ENCODE measurements at regions not wholly inside any gene's neighbourhood (a gene's known extent, or its start where the extent isn't known, plus 50 kb on each side); places are given as distances from the start of the nearest gene placed in this dataset.

GRCh38 chr12:92237262-92237661 lies 91.6 kb upstream of the BTG1 start:
- Histone ChIP-seq H2AFZ (ENCODE audit: control insufficient read depth, low read depth, low read length) (no peak overlapping the region), H3K4me2 (ENCODE audit: control insufficient read depth, insufficient read depth) (no peak overlapping the region), H3K4me3 (no peak overlapping the region), H3K4me1 (ENCODE audit: control insufficient read depth, insufficient read depth, low read length) (no peaks in the 10 kb centered on the region), H3K79me2 (ENCODE audit: control insufficient read depth, insufficient read depth, low read length) (no peaks in the 10 kb centered on the region), H3K36me3 (ENCODE audit: control insufficient read depth in 2 of 2, insufficient read depth in 2 of 2, low read length in 1 of 2) (no peaks in the 10 kb centered on the region), H4K20me1 (ENCODE audit: control insufficient read depth, insufficient read depth) (no peaks in the 10 kb centered on the region), H3K27ac (ENCODE audit: control insufficient read depth, insufficient read depth) (no peak overlapping the region), H3K9me3 (replicated peaks; ENCODE audit: control insufficient read depth, insufficient read depth, low read length) (no peaks in the 10 kb centered on the region), H3K9ac (ENCODE audit: control insufficient read depth, insufficient read depth, low read length) (no peak overlapping the region), H3K27me3 (replicated peaks in 1 of 2; ENCODE audit: control insufficient read depth in 2 of 2, insufficient read depth in 2 of 2, low read length in 1 of 2) (no peaks in the 10 kb centered on the region)
- RAD21 ChIA-PET (ENCODE audit: unreplicated experiment) = no interaction called here
- CTCF ChIA-PET = no interaction called here
- POLR2A ChIA-PET = no interaction called here
- no TSS peak for BruUV-seq (replicated peaks)
- DNase-seq (ENCODE audit: low read depth, low spot score) (no peak), FAIRE-seq (no peak), ATAC-seq (no peak)
- intact Hi-C loops (cut with micrococcal nuclease; ENCODE audit: unreplicated experiment) = no loop called here
- in situ Hi-C loops (cut with MboI) = no loop called here
- SMC1A ChIA-PET (ENCODE audit: uncharacterized antibody, unreplicated experiment) = interaction anchor here (0.7 to 1.0 kb wide), 3 partner anchors 11 to 375 kb away, joined by 3 read pairs; no protein-coding TSS in a partner anchor
- WGBS (ENCODE audit: insufficient coverage, insufficient replicate concordance, low lambda C conversion rate, missing lambda C conversion rate) = 92% methylated on average over 1 of the region's 1 CpG
- TF ChIP-seq RELB (IDR thresholded peaks at IDR 0.05; ENCODE audit: low read depth) = no peak
- TF ChIP-seq PAX5 (IDR thresholded peaks at IDR 0.05; ENCODE audit: borderline replicate concordance, low read depth, low read length) = no peak
- TF ChIP-seq ZBTB4 (CRISPR knock-in tag; IDR thresholded peaks at IDR 0.05) = no peak
- TF ChIP-seq NRF1 (conservative IDR thresholded peaks at IDR 0.05; ENCODE audit: low read depth, low read length) = no peak
- TF ChIP-seq POLR2A (IDR thresholded peaks at IDR 0.05; ENCODE audit: low read depth, low read length) = no peak
- TF ChIP-seq GABPA (IDR thresholded peaks at IDR 0.05; ENCODE audit: low read depth) = no peak
- no peak for TF ChIP-seq E4F1 (IDR thresholded peaks at IDR 0.05; ENCODE audit: borderline replicate concordance, partially characterized antibody)
- TF ChIP-seq ZNF207 (IDR thresholded peaks at IDR 0.05; ENCODE audit: borderline replicate concordance) = no peak
- TF ChIP-seq NBN (IDR thresholded peaks at IDR 0.05) = no peak
- TF ChIP-seq MYB (IDR thresholded peaks at IDR 0.05; ENCODE audit: borderline replicate concordance, low read depth, low read length) = no peak
- no peak for TF ChIP-seq HDGF (IDR thresholded peaks at IDR 0.05)
- no peak for TF ChIP-seq MYC (IDR thresholded peaks at IDR 0.05; ENCODE audit: insufficient read depth, insufficient read length, insufficient replicate concordance, low read length, severe bottlenecking)
- TF ChIP-seq CTCF (IDR thresholded peaks at IDR 0.05 in 2 of 3, conservative IDR thresholded peaks at IDR 0.05 in 1 of 3; ENCODE audit: control insufficient read depth in 2 of 3, extremely low read depth in 1 of 3, insufficient read depth in 1 of 3, low read depth in 3 of 3, low read length in 3 of 3) = no peak

Data from GM12878 (cell line).